GM19328 (cell line): ENCODE measurements at regions not wholly inside any gene's neighbourhood (a gene's known extent, or its start where the extent isn't known, plus 50 kb on each side); places are given as distances from the start of the nearest gene placed in this dataset.
"Not testable (repeated sequence)": the region's sequence is repeated elsewhere in the genome, so short reads cannot be mapped to it uniquely, and the experiment has no call there.

Source experiments
- ATAC-seq: cut with Tn5 transposase; IDR thresholded peaks from one replicate; pipeline ENCODE4 v1.9.1; 2021; ENCODE audit warnings: mild to moderate bottlenecking, moderate library complexity; ENCODE audit not compliant: unreplicated experiment

GRCh38 chr5:106488407-106488806 lies 1182.3 kb downstream of the EFNA5 start:
- no peak for ATAC-seq

GRCh38 chr5:106481374-106481773 lies 1189.4 kb downstream of the EFNA5 start:
- no peak for ATAC-seq

GRCh38 chr5:106476630-106477029 lies 1194.1 kb downstream of the EFNA5 start:
- ATAC-seq, result no peak

GRCh38 chr5:106474066-106474465 lies 1196.7 kb downstream of the EFNA5 start:
- ATAC-seq, result no peak

- ATAC-seq, result no peak
Observed at GRCh38 chr5:106459541-106459940, 1211.2 kb downstream of the EFNA5 start.

- no peak for ATAC-seq
Observed at GRCh38 chr5:106454651-106455415, 1215.9 kb downstream of the EFNA5 start.

- no peak for ATAC-seq
Observed at GRCh38 chr5:106454050-106454449, 1216.7 kb downstream of the EFNA5 start.

GRCh38 chr5:106451998-106452397 lies 1218.7 kb downstream of the EFNA5 start:
- ATAC-seq, result no peak

GRCh38 chr5:106443746-106444145 lies 1227.0 kb downstream of the EFNA5 start:
- ATAC-seq, result no peak

- no peak for ATAC-seq
Observed at GRCh38 chr5:106435185-106435584, 1235.6 kb downstream of the EFNA5 start.

GRCh38 chr5:106430733-106431132 lies 1240.0 kb downstream of the EFNA5 start:
- not testable (repeated sequence) for ATAC-seq

GRCh38 chr5:106423109-106423897 lies 1247.4 kb downstream of the EFNA5 start:
- no peak for ATAC-seq

- ATAC-seq, result no peak
Observed at GRCh38 chr5:106420102-106420501, 1250.6 kb downstream of the EFNA5 start.

- no peak for ATAC-seq
Observed at GRCh38 chr5:106418196-106418595, 1252.5 kb downstream of the EFNA5 start.

- no peak for ATAC-seq
Observed at GRCh38 chr5:106417566-106417965, 1253.2 kb downstream of the EFNA5 start.

GRCh38 chr5:106417163-106417562 lies 1253.6 kb downstream of the EFNA5 start:
- no peak for ATAC-seq

GRCh38 chr5:106415541-106415940 lies 1255.2 kb downstream of the EFNA5 start:
- no peak for ATAC-seq

- ATAC-seq, result no peak
Observed at GRCh38 chr5:106414342-106414741, 1256.4 kb downstream of the EFNA5 start.

GRCh38 chr5:106412606-106413005 lies 1258.1 kb downstream of the EFNA5 start:
- ATAC-seq, result no peak

GRCh38 chr5:106408570-106408969 lies 1262.2 kb downstream of the EFNA5 start:
- no peak for ATAC-seq

GRCh38 chr5:106408141-106408540 lies 1262.6 kb downstream of the EFNA5 start:
- no peak for ATAC-seq

GRCh38 chr5:106401561-106401960 lies 1269.2 kb downstream of the EFNA5 start:
- no peak for ATAC-seq
